ENCODE measurements at regions not wholly inside any gene's neighbourhood (a gene's known extent, or its start where the extent isn't known, plus 50 kb on each side); places are given as distances from the start of the nearest gene placed in this dataset.
"Not testable (repeated sequence)": the region's sequence is repeated elsewhere in the genome, so short reads cannot be mapped to it uniquely, and the experiment has no call there.

DNA sequence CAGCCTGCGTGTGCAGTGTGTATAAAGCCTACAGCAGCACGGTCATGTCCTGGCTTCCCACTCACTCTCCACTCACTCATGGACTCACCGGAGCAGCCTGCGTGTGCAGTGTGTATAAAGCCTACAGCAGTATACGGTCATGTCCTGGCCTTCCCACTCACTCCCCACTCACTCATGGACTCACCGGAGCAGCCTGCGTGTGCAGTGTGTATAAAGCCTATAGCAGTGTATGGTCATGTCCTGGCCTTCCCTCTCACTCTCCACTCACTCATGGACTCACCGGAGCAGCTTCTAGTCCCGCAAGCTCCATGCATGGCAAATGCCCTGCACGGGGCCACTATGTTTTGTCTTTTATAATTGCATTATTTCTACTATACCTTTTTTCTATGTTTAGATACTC is 149.8 kb downstream of the DLL1 start:
- not testable (repeated sequence) for H3K36me3 ChIP-seq (ENCODE audit: control insufficient read depth in 2 of 2, insufficient read depth in 2 of 2, low read length in 2 of 2); H3K27ac ChIP-seq (ENCODE audit: low read length); H3K4me3 ChIP-seq (ENCODE audit: low read length in 2 of 2); H3K9me3 ChIP-seq (ENCODE audit: control insufficient read depth in 2 of 2, low read length in 2 of 2); H3K4me1 ChIP-seq (ENCODE audit: control insufficient read depth, insufficient read depth, low read length); H3K9ac ChIP-seq (ENCODE audit: low read length in 2 of 2); H3K27me3 ChIP-seq (ENCODE audit: control insufficient read depth in 1 of 2, insufficient read depth in 2 of 2, low read length in 2 of 2)

DNA sequence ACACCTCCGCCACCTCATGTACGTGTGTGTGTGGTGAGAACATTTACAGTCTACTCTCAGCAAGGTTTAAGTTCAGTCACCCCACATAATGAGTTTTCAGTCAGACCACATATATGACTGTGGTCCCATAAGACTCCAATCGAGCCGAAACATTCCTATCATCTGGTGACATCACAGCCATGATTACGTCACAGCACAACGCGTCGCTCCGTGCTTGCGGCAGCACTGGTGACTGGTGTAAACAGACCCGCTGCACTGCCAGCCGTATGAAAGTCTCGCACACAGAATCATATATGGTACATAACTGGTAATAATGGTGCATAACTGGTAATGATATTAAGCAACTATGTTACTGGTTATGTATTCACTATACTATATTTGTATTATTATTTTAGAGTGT is 150.7 kb downstream of the DLL1 start:
- H3K27ac ChIP-seq (ENCODE audit: low read length) = no peak overlapping the region
- no peak overlapping the region for H3K4me3 ChIP-seq (ENCODE audit: low read length in 2 of 2)
- H3K27me3 ChIP-seq (ENCODE audit: control insufficient read depth in 1 of 2, insufficient read depth in 2 of 2, low read length in 2 of 2) = no peaks in the 10 kb centered on the region
- H3K4me1 ChIP-seq (ENCODE audit: control insufficient read depth, insufficient read depth, low read length) = peaks cover 3% of the 10 kb centered on the region
- no peak overlapping the region for H3K9ac ChIP-seq (ENCODE audit: low read length in 2 of 2)
- H3K36me3 ChIP-seq (ENCODE audit: control insufficient read depth in 2 of 2, insufficient read depth in 2 of 2, low read length in 2 of 2) = no peaks in the 10 kb centered on the region
- peaks cover 0 to 8% of the 10 kb centered on the region in 2 donors for H3K9me3 ChIP-seq (ENCODE audit: control insufficient read depth in 2 of 2, low read length in 2 of 2)

- no peaks in the 10 kb centered on the region for H3K36me3 ChIP-seq (ENCODE audit: control insufficient read depth in 2 of 2, insufficient read depth in 2 of 2, low read length in 2 of 2)
- no peak overlapping the region for H3K4me3 ChIP-seq (ENCODE audit: low read length in 2 of 2)
- no peak overlapping the region for H3K27ac ChIP-seq (ENCODE audit: low read length)
- no peaks in the 10 kb centered on the region for H3K27me3 ChIP-seq (ENCODE audit: control insufficient read depth in 1 of 2, insufficient read depth in 2 of 2, low read length in 2 of 2)
- no peak overlapping the region for H3K9ac ChIP-seq (ENCODE audit: low read length in 2 of 2)
- H3K9me3 ChIP-seq (ENCODE audit: control insufficient read depth in 2 of 2, low read length in 2 of 2) = peaks cover 0 to 7% of the 10 kb centered on the region in 2 donors
- H3K4me1 ChIP-seq (ENCODE audit: control insufficient read depth, insufficient read depth, low read length) = peaks cover 3% of the 10 kb centered on the region
Observed at GRCh38 chr6:170139531-170139930, 151.3 kb downstream of the DLL1 start.

GRCh38 chr6:170139046-170139445 is 151.8 kb downstream of the DLL1 start:
- H3K27me3 ChIP-seq (ENCODE audit: control insufficient read depth in 1 of 2, insufficient read depth in 2 of 2, low read length in 2 of 2); H3K27ac ChIP-seq (ENCODE audit: low read length): not testable (repeated sequence)

GRCh38 chr6:170137911-170138910 is 152.7 kb downstream of the DLL1 start:
- Histone ChIP-seq H3K4me3 (ENCODE audit: low read length in 2 of 2) (no peak overlapping the region), H3K36me3 (ENCODE audit: control insufficient read depth in 2 of 2, insufficient read depth in 2 of 2, low read length in 2 of 2) (no peaks in the 10 kb centered on the region), H3K4me1 (ENCODE audit: control insufficient read depth, insufficient read depth, low read length) (peaks cover 10% of the 10 kb centered on the region), H3K27me3 (ENCODE audit: control insufficient read depth in 1 of 2, insufficient read depth in 2 of 2, low read length in 2 of 2) (no peaks in the 10 kb centered on the region), H3K9me3 (ENCODE audit: control insufficient read depth in 2 of 2, low read length in 2 of 2) (no peaks in the 10 kb centered on the region), H3K9ac (ENCODE audit: low read length in 2 of 2) (no peak overlapping the region), H3K27ac (ENCODE audit: low read length) (no peak overlapping the region)

More at GRCh38 chr6:170139046-170139445, 151.8 kb downstream of the DLL1 start:
- H3K9me3 ChIP-seq (ENCODE audit: control insufficient read depth in 2 of 2, low read length in 2 of 2); H3K36me3 ChIP-seq (ENCODE audit: control insufficient read depth in 2 of 2, insufficient read depth in 2 of 2, low read length in 2 of 2); H3K4me1 ChIP-seq (ENCODE audit: control insufficient read depth, insufficient read depth, low read length); H3K9ac ChIP-seq (ENCODE audit: low read length in 2 of 2); H3K4me3 ChIP-seq (ENCODE audit: low read length in 2 of 2): not testable (repeated sequence)

- Histone ChIP-seq H3K27me3 (ENCODE audit: control insufficient read depth in 1 of 2, insufficient read depth in 2 of 2, low read length in 2 of 2) (no peaks in the 10 kb centered on the region), H3K36me3 (ENCODE audit: control insufficient read depth in 2 of 2, insufficient read depth in 2 of 2, low read length in 2 of 2) (no peaks in the 10 kb centered on the region), H3K4me3 (ENCODE audit: low read length in 2 of 2) (no peak overlapping the region), H3K4me1 (ENCODE audit: control insufficient read depth, insufficient read depth, low read length) (peaks cover 10% of the 10 kb centered on the region), H3K9ac (ENCODE audit: low read length in 2 of 2) (no peak overlapping the region), H3K9me3 (ENCODE audit: control insufficient read depth in 2 of 2, low read length in 2 of 2) (no peaks in the 10 kb centered on the region), H3K27ac (ENCODE audit: low read length) (no peak overlapping the region)
Observed at GRCh38 chr6:170137176-170137891, 153.5 kb downstream of the DLL1 start.

DNA sequence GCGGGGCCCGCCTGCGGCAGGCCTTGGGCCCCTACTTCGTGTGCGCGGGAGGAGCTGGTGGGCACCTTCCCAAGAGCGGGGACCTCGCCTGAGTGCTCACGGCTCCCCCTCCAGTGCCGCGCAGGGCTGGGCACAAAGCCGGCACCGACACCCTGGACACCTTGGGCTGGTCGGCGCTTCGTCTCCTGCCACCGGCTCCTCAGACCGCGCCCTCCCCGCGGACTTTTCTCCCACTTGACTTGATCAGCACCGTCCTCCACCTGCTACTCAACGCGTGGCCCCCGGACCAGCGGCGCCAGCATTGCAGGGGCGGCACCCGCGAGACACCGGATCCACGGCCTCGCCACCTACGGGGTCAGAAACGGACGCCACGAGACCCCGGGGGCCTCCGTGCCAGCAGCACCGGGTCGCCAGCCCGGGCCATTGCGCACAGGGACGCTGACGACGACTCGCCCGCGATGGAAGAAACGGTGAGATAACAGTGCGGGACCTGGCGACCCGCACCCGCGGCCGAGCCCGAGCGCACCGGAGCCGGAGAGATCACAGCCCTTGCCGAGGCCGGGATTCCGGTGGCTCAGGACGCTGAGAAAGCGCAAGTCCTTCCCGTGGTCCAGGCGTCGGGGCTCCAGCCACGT is 154.2 kb downstream of the DLL1 start:
- no peaks in the 10 kb centered on the region for H3K9me3 ChIP-seq (ENCODE audit: control insufficient read depth in 2 of 2, low read length in 2 of 2)
- H3K36me3 ChIP-seq (ENCODE audit: control insufficient read depth in 2 of 2, insufficient read depth in 2 of 2, low read length in 2 of 2) = no peaks in the 10 kb centered on the region
- peaks cover 10% of the 10 kb centered on the region for H3K4me1 ChIP-seq (ENCODE audit: control insufficient read depth, insufficient read depth, low read length)
- H3K4me3 ChIP-seq (ENCODE audit: low read length in 2 of 2) = no peak overlapping the region
- no peak overlapping the region for H3K9ac ChIP-seq (ENCODE audit: low read length in 2 of 2)
- H3K27me3 ChIP-seq (ENCODE audit: control insufficient read depth in 1 of 2, insufficient read depth in 2 of 2, low read length in 2 of 2) = no peaks in the 10 kb centered on the region
- H3K27ac ChIP-seq (ENCODE audit: low read length) = no peak overlapping the region

DNA sequence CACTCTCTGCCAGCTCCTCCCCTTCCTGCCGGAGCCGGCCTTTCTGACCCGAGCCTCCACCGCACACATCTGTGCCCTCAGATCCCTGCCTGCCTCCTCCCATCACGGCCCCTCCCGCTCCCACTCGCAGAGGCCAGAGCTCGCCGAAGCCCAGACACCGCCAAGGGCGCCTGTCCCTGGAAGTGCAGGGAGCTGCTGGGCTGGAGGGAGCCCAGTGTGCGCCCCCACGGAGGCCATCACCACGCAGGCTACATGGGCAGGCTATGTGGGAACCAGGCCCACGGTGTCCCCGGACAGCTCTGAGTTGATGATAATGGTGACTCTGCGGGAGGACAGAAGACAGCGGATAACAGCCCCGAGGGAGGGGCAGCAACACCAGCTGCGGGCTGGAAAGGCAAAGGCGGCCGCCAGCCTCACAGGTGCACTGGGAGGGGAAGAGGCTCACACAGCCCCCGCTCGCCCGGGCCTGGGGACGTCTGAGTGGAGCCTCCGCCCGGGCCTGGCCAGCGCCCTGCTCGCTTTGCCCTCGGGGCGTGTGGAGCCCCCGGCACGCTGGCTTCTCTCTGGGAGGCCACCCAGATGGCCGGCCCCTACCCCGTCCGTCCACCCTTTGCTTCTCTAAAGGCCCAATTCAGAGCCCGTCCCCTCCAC is 154.9 kb downstream of the DLL1 start:
- H3K4me3 ChIP-seq (ENCODE audit: low read length in 2 of 2) = no peak overlapping the region
- no peaks in the 10 kb centered on the region for H3K9me3 ChIP-seq (ENCODE audit: control insufficient read depth in 2 of 2, low read length in 2 of 2)
- H3K27ac ChIP-seq (ENCODE audit: low read length) = no peak overlapping the region
- H3K4me1 ChIP-seq (ENCODE audit: control insufficient read depth, insufficient read depth, low read length) = peaks cover 10% of the 10 kb centered on the region
- no peaks in the 10 kb centered on the region for H3K27me3 ChIP-seq (ENCODE audit: control insufficient read depth in 1 of 2, insufficient read depth in 2 of 2, low read length in 2 of 2)
- no peak overlapping the region for H3K9ac ChIP-seq (ENCODE audit: low read length in 2 of 2)
- H3K36me3 ChIP-seq (ENCODE audit: control insufficient read depth in 2 of 2, insufficient read depth in 2 of 2, low read length in 2 of 2) = no peaks in the 10 kb centered on the region

GRCh38 chr6:170135461-170135820 is 155.4 kb downstream of the DLL1 start:
- no peak overlapping the region for H3K4me3 ChIP-seq (ENCODE audit: low read length in 2 of 2)
- no peak overlapping the region for H3K9ac ChIP-seq (ENCODE audit: low read length in 2 of 2)
- no peaks in the 10 kb centered on the region for H3K36me3 ChIP-seq (ENCODE audit: control insufficient read depth in 2 of 2, insufficient read depth in 2 of 2, low read length in 2 of 2)
- H3K4me1 ChIP-seq (ENCODE audit: control insufficient read depth, insufficient read depth, low read length) = peaks cover 10% of the 10 kb centered on the region
- H3K27ac ChIP-seq (ENCODE audit: low read length) = no peak overlapping the region
- H3K27me3 ChIP-seq (ENCODE audit: control insufficient read depth in 1 of 2, insufficient read depth in 2 of 2, low read length in 2 of 2) = no peaks in the 10 kb centered on the region
- no peaks in the 10 kb centered on the region for H3K9me3 ChIP-seq (ENCODE audit: control insufficient read depth in 2 of 2, low read length in 2 of 2)
